IPS-15b (cell line): ENCODE measurements at regions not wholly inside any gene's neighbourhood (a gene's known extent, or its start where the extent isn't known, plus 50 kb on each side); places are given as distances from the start of the nearest gene placed in this dataset.

Experiments
- H3K27me3 ChIP-seq: one replicate; pipeline ENCODE4 v1.6.1; 2013; ENCODE audit warnings: low read length; ENCODE audit not compliant: control insufficient read depth, insufficient read depth
- H3K36me3 ChIP-seq: one replicate; pipeline ENCODE4 v1.6.1; 2013; ENCODE audit warnings: low read length; ENCODE audit not compliant: control insufficient read depth, insufficient read depth
- H3K4me1 ChIP-seq: one replicate; pipeline ENCODE4 v1.6.1; 2013; ENCODE audit warnings: mild to moderate bottlenecking, low read length; ENCODE audit not compliant: control insufficient read depth, insufficient read depth
- H3K4me3 ChIP-seq: one replicate; pipeline ENCODE4 v1.5.1; 2013; ENCODE audit warnings: low read depth, low read length
- H3K9ac ChIP-seq: one replicate; pipeline ENCODE4 v1.6.1; 2013; ENCODE audit warnings: low read depth, mild to moderate bottlenecking, low read length
- H3K9me3 ChIP-seq: one replicate; pipeline ENCODE4 v1.6.1; 2013; ENCODE audit warnings: mild to moderate bottlenecking, low read length; ENCODE audit not compliant: control insufficient read depth, insufficient read depth

DNA sequence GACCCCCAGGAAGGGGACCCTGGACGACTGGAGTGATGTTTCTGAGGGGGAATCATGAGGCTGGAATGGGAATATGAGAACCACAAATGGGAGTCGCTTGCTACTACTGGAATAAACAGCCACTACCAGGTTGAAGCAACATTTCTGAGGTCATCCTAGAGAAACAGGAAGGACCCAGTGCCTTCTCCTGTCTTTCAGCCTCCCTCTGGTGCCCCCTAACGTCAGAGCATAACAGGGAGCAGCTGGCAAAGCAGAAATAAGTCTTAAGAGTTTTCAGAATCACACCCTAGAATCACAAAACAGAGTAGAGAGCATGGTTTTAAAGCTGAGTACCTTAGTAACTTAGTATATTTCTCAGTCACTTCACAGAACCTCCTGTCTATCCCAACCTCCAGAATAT is 347.8 kb upstream of the PITX2 start:
- H3K27me3 ChIP-seq, result no peaks in the 10 kb centered on the region
- no peaks in the 10 kb centered on the region for H3K9me3 ChIP-seq
- H3K9ac ChIP-seq, result no peak overlapping the region
- H3K36me3 ChIP-seq, result no peaks in the 10 kb centered on the region
- H3K4me1 ChIP-seq, result peaks cover 2% of the 10 kb centered on the region
- no peak overlapping the region for H3K4me3 ChIP-seq

DNA sequence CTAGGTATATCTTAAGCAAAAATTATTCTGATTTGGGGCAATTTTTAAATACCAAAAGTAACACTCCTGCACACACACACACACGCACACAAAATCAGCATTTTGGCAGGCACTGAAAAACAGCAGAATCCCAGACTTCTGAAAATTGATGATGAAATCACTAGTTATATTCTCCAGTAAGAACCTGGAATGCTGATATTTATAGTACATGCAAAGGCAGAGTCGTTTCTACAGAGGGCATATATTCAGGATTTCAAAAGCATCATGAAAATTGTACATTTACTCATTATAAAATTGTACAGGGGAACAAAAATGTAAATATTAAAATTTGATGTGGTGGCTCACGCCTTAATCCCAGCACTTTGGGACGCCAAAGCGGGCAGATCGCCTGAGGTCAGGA is 352.5 kb upstream of the PITX2 start:
- Histone ChIP-seq H3K36me3 (no peaks in the 10 kb centered on the region), H3K4me3 (no peak overlapping the region), H3K9ac (no peak overlapping the region), H3K4me1 (peaks cover 2% of the 10 kb centered on the region), H3K27me3 (no peaks in the 10 kb centered on the region), H3K9me3 (no peaks in the 10 kb centered on the region)

DNA sequence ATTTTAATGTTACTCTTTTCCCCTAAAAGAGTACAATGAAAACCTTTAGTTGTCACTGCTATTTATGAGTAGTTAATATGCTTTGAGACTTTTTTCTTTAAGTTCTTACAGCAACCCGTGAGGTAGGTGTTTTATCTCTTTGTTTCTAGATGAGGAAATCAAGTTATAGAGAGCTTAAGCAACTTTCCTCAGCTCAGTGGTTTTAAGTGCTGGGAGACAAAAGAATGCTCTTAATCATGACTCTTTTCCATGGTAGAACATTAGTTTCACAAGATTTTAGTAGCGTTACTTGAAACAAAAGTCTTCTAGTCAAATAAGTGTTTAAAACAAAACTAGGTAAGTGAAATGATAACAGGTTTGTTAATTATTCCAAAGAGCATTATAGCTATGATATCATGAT is 354.7 kb upstream of the PITX2 start:
- Histone ChIP-seq H3K4me1 (no peaks in the 10 kb centered on the region), H3K36me3 (no peaks in the 10 kb centered on the region), H3K27me3 (no peaks in the 10 kb centered on the region), H3K9me3 (no peaks in the 10 kb centered on the region), H3K4me3 (no peak overlapping the region), H3K9ac (no peak overlapping the region)

DNA sequence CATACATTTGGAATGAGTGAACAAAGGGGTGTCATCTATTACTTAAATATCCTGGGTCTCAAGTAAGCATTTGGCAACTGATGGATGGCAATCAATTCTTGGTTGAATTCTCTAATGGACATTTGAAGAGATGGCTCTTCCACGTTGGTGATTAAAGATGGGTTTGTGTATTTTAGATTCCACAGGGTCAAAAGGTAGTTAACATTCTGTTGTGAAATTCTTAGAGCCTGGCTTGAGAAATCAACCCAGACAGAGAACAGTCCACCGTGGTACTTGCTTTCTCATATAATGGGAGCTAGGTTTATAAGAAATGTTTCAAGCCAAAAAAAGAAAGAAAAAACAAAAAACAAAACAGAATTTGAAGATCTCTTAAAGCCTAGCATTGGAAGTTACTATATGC is 355.9 kb upstream of the PITX2 start:
- Histone ChIP-seq H3K9ac (no peak overlapping the region), H3K27me3 (no peaks in the 10 kb centered on the region), H3K9me3 (no peaks in the 10 kb centered on the region), H3K36me3 (no peaks in the 10 kb centered on the region), H3K4me1 (no peaks in the 10 kb centered on the region), H3K4me3 (no peak overlapping the region)

DNA sequence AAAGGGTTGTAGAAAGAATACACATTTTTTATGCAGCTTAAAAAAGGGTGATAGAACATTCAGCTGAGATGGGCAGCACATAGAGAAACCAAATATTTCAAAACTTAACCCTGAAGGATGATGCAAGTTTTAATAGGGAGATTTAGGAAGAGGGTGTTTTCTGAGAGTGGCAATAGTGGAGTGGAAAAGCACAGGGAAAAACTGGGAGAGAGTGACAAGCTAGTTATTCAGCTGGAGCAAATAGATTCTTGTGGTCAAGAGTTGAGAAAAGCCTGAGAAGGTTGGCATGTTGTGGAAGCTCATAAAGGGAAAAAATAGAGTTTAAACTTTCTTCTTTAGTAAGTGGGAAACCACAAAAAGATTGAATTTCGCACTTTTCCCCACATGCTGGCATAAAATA is 359.6 kb upstream of the PITX2 start:
- Histone ChIP-seq H3K36me3 (no peaks in the 10 kb centered on the region), H3K9me3 (no peaks in the 10 kb centered on the region), H3K4me1 (no peaks in the 10 kb centered on the region), H3K27me3 (no peaks in the 10 kb centered on the region), H3K4me3 (no peak overlapping the region), H3K9ac (no peak overlapping the region)

DNA sequence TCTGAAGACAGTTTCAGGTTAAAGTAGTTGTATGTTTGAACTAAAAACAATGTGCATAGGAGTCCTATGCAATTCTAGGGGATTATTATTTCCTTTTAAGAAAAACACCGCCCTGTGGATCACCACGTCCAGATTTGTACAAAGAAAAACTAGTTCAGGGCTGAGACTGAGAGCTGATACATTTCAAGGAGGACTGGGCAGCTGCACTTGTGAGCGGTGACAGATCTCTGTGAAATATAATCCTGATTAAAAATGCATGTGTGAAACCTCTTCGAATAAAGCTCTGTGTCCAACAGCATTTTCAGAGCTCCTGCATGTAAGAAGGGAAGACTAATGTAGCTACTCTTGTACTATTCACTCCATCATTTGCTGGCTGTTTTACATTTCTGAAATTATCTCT is 365.8 kb upstream of the PITX2 start:
- no peak overlapping the region for H3K9ac ChIP-seq
- H3K4me1 ChIP-seq, result no peaks in the 10 kb centered on the region
- no peak overlapping the region for H3K4me3 ChIP-seq
- H3K36me3 ChIP-seq, result no peaks in the 10 kb centered on the region
- no peaks in the 10 kb centered on the region for H3K27me3 ChIP-seq
- no peaks in the 10 kb centered on the region for H3K9me3 ChIP-seq

DNA sequence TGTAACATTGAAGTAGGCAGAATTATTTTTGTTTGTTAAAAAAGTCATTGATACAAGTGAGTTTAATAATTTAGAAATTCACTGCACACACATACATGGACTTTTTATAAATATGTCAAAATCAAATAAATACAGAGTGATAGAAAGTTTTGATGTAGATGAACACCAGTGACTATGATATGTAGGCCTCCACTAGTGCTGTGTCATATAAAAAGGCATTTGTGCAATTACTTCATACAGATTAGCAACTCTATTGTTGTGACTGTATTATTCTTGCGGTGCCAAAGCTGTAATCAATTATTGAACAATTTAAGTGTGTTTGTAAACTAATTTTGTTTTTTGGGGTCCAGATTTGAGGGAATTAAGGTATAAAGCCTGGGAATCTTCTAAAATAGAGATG is 366.2 kb upstream of the PITX2 start:
- H3K4me3 ChIP-seq, result no peak overlapping the region

DNA sequence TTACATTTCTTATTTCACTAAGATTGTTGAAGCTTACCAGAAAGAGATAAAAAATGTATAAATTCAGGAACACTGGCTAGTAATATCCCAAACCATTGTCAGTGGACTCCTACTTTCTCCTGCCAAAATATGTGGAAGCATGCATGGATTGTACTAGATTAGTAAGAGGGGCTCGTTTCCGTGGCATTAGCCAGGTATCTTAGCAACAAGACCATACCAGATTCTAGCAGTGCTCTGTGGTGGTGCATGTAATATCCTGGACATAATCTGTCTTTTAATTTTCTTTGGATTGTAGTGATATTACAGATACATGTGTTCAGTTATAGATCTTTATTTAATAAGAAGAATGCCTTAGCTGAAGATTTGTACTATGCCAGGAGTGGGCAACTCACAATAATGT is 371.9 kb upstream of the PITX2 start:
- Histone ChIP-seq H3K4me3 (no peak overlapping the region), H3K9ac (no peak overlapping the region), H3K36me3 (no peaks in the 10 kb centered on the region), H3K27me3 (no peaks in the 10 kb centered on the region), H3K9me3 (no peaks in the 10 kb centered on the region), H3K4me1 (no peaks in the 10 kb centered on the region)

More for the DNA sequence above, 366.2 kb upstream of the PITX2 start:
- no peaks in the 10 kb centered on the region for H3K9me3 ChIP-seq
- no peaks in the 10 kb centered on the region for H3K4me1 ChIP-seq
- no peaks in the 10 kb centered on the region for H3K27me3 ChIP-seq
- H3K36me3 ChIP-seq, result no peaks in the 10 kb centered on the region
- H3K9ac ChIP-seq, result no peak overlapping the region

DNA sequence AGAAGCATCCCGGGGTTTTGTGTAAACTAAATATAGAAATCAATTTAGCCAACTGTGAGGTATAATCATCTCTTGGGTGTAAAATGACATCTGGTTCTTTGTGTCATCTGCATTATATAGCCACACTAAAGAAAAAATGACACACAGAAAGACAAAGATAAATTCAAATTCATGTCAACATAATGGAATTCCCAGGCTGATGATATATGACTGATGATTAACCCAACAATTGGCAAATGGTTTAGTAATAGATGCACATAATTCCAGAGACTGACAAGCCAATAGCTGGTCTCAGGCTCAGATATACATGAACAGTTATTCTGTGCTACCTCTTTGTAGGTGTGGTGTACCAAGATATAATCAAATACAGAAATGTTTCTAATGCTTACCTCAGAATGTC is 375.4 kb upstream of the PITX2 start:
- Histone ChIP-seq H3K27me3 (no peaks in the 10 kb centered on the region), H3K9me3 (no peaks in the 10 kb centered on the region), H3K9ac (no peak overlapping the region), H3K36me3 (no peaks in the 10 kb centered on the region), H3K4me1 (no peaks in the 10 kb centered on the region), H3K4me3 (no peak overlapping the region)

DNA sequence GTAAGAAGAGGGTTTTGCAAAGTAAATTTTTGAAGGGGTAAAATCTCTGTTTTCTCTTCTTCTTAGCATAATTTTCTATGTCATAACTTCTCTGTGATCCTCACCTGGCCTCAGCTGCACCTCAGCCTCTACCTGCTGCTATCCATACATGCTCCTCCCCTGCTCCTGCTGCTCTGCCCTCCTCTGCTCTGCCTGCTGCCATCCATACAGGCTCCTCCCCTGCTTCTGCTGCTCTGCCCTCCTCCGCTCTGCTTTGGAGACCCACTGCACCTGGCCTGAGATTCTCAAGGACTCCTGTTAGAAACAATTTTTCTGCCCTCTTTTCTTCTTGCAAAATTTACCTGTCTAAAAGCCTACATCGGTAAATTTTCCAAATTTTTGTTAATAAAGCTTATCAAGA is 388.6 kb upstream of the PITX2 start:
- H3K4me1 ChIP-seq, result no peaks in the 10 kb centered on the region
- no peaks in the 10 kb centered on the region for H3K36me3 ChIP-seq
- H3K9me3 ChIP-seq, result no peaks in the 10 kb centered on the region
- H3K4me3 ChIP-seq, result no peak overlapping the region
- no peaks in the 10 kb centered on the region for H3K27me3 ChIP-seq
- H3K9ac ChIP-seq, result no peak overlapping the region

DNA sequence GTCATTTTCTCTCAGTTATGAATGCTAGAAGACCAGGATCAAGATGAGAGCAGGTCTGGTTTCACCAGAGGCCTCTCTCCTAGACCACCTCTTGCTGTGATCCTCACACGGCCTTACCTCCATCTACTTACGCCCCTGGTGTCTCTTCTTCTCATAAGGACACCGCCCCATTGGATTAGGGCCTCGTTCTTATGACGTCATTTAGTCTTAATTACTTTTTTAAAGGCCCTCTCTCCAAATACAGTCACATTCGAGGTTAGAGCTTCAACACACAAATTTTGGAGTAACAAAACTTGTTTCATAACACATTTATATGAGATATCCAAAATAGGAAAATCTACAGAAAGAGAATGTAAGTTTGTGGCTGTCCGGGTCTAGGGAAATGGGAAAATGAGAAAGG is 391.0 kb upstream of the PITX2 start:
- Histone ChIP-seq H3K27me3 (no peaks in the 10 kb centered on the region), H3K36me3 (no peaks in the 10 kb centered on the region), H3K4me3 (no peak overlapping the region), H3K9ac (no peak overlapping the region), H3K4me1 (no peaks in the 10 kb centered on the region), H3K9me3 (no peaks in the 10 kb centered on the region)

DNA sequence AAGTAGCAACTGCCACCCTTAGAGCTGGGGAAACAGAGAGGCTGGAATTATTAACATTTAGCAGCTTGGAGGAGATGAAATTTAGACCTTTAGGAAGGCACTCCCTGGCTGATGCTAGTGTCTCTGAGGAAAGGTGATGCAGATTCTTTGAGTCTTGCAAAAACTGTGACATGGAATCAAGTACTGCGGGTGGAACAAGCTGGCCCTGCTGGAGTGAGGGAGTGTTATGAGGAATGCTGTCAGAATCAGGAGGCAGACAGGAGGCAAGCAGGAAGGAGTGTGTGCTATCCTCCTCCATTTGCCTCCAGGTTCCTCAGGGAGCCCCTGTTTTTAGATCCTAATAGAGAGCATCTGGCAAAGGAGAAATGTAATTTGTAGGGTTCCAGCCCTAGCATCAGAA is 391.7 kb upstream of the PITX2 start:
- H3K4me3 ChIP-seq, result no peak overlapping the region
- no peaks in the 10 kb centered on the region for H3K9me3 ChIP-seq

DNA sequence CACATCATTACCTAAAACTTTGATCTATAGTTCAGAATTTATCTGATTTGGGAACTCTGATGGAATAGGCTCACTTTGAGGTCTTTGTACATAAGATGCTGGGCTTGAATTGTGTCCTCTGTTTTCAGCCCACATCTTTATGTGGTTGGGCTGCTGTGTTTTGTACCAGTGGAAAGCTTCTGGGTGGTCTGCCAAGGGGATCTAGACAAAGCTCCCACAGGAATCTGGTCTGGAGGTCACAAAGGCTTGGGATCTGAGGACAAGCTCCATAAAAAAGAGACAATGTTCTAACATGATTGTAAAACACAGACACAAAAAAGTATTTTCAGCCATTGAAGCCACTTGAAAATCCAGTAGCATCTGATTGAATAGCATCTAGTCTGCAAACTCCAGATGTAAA is 393.5 kb upstream of the PITX2 start:
- Histone ChIP-seq H3K27me3 (no peaks in the 10 kb centered on the region), H3K36me3 (no peaks in the 10 kb centered on the region), H3K9me3 (no peaks in the 10 kb centered on the region), H3K4me1 (no peaks in the 10 kb centered on the region), H3K4me3 (no peak overlapping the region), H3K9ac (no peak overlapping the region)

More for the DNA sequence above, 391.7 kb upstream of the PITX2 start:
- Histone ChIP-seq H3K36me3 (no peaks in the 10 kb centered on the region), H3K27me3 (no peaks in the 10 kb centered on the region), H3K4me1 (no peaks in the 10 kb centered on the region), H3K9ac (no peak overlapping the region)
